DMS153 (cell line): ENCODE measurements at regions not wholly inside any gene's neighbourhood (a gene's known extent, or its start where the extent isn't known, plus 50 kb on each side); places are given as distances from the start of the nearest gene placed in this dataset.

Source experiments
- DNase-seq: peaks from one replicate; lab custom pipeline; 2025; lab: John Stamatoyannopoulos, UW

DNA sequence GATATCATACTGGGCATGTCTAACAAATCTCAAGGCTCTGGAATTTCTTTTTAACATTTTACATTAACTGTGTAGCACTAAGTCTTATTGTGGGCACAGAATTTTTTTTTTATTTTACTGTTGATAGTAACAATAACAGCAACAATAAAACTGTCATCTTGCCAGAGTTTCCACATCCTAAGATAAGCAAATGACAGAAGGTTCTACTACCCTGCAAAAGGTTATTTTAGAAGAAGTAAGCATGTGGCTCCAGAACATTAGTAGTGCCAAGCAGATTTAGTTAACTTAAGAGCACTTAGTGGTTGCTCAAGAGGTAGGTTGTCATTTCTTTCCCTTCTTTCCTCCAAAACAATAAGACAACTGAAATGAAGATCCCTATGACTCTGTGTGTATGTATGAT lies 743.0 kb upstream of the CBLB start:
- no peak for DNase-seq

- no peak for DNase-seq
These were observed 747.7 kb upstream of the CBLB start for GRCh38 chr3:106616556-106616955.

DNA sequence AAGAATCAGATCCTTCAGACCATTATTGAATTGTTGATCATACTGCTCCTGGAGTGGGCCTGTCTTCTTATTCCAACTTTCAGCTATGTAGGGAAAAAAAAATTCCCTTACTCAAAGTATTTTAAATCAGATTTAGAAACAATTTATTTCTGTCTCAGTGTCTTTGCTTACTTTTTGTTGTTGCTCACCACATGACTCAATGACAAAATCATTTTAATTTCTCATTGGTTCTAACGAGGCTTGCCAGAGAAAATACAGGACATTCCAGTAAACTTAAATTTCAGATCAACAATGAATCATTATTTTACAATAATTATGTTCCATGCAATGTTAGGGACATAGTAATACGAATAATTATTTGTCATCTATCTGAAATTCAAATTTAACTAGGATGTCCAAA lies 748.5 kb upstream of the CBLB start:
- no peak for DNase-seq

GRCh38 chr3:106620646-106621045 lies 751.8 kb upstream of the CBLB start:
- DNase-seq, result no peak

- no peak for DNase-seq
These were observed 753.1 kb upstream of the CCDC54 start for GRCh38 chr3:106624154-106624553.

DNA sequence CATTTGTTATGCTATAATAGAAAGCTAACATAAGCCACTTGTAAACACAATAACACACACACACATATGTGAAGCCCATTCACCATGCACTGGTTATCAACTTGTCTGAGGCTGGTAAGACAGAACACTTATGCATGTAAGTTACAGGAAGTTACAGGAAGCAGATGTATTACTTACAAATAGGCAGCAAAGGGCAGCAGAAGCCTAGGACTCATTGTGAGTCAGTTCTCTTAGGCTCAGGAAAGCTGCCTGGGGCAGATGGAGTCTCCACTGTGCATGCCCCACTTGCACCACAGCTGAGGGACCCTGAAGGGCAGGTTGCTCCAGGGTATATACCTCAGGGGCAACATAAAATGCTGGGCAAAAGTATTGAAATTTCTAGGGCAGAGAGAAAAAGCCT lies 748.8 kb upstream of the CCDC54 start:
- peak; percentile 9 for DNase-seq

DNA sequence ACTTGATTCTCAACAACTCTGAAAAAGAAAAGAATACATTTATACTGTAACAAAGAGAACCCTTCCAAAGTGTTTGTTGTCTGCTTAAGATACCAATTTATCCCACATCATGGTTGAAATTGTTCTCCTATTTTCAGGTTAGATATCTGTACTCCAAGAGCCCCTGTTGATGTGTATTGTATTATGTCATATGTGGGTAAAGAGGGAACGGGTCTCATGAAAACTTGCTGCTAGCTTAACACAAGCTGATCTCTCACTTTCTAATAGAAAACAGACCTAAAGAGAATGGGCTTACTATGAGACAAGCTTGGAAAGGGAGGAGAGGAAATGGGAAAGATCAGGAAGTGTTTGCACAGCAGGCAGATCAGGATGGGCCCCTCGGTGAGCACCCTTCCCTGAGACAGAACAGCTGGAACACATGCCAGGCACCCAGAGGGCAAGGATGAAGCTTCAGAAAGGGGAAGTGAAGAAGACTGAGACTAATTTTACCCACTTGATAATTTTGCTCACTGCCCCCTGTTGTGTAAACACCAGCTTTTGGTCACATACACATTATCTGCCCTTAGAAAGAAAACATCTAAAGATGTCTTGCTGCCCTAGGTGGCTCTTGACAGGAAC lies 747.9 kb upstream of the CCDC54 start:
- no peak for DNase-seq

GRCh38 chr3:106631373-106632108 lies 745.7 kb upstream of the CCDC54 start:
- DNase-seq, result no peak

GRCh38 chr3:106635271-106635670 lies 742.0 kb upstream of the CCDC54 start:
- no peak for DNase-seq

- DNase-seq, result no peak
These were observed 741.4 kb upstream of the CCDC54 start for GRCh38 chr3:106635826-106636225.

DNA sequence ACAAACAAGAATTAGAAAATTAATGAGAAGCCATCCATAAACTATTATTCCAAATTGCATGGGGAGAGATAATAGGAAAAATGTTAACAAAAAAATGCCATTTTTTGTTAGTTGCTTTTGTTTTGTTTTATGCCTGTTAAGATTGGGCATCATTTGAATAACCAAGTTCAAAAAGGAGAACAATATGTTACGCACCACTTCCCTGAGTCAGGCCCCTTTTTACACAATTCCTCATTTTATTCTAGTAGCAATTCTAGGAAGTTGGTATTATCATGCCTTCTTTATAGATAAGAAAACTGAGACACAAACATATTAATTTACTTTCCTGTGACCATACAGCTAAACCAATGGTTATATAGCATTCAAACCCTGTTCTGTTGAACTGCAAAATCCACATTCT lies 736.9 kb upstream of the CCDC54 start:
- no peak for DNase-seq

DNA sequence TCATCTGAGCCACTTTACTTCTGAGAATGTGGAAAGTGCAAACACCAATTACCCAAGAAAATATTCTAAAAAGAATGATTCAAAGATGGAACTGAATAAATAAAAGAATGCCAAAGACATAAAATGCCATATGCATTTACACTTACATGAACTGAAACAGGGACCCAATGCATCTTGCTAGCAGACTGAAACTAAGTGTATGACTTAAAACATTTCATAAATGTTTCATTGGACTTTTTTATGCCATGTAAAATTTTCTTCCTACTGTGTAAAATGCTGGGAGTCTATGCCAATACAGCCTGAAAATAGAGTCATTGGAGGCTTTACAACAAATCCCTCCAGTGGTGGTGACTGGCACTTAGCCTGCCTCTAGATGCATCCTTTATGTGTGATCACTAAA lies 735.1 kb upstream of the CCDC54 start:
- DNase-seq, result no peak

- no peak for DNase-seq
These were observed 733.5 kb upstream of the CCDC54 start for GRCh38 chr3:106643684-106644161.

DNA sequence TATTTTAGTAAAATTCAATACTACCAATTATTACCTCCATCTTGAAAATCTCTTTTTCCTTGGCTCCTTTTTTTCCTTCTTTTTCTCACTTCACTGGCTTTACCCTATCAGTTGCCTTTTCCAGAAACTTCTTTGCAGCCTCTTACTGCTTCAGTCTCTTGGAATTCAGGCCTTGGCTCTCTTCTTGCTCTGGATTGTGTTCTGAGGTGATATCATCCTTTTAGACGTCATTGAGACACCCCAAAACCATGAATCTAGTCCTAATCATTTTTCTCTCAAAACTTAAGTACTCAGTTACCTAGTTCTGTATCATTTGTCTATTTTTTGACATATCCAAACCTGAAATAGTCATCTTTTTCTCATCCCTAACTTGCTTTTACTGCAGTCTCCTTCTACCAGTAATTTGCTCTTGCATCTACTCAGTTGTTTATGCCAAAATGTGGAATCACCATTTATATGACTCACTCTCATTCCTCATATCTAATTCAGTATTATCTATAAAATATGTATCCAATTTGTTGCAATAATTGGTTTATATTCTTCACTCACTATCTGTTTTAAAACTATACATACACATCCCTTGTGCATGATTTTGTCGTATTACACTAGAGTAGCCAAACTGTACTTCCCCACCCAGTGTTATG lies 703.2 kb upstream of the CCDC54 start:
- no peak for DNase-seq

- no peak for DNase-seq
These were observed 701.8 kb upstream of the CCDC54 start for GRCh38 chr3:106675451-106675850.

DNA sequence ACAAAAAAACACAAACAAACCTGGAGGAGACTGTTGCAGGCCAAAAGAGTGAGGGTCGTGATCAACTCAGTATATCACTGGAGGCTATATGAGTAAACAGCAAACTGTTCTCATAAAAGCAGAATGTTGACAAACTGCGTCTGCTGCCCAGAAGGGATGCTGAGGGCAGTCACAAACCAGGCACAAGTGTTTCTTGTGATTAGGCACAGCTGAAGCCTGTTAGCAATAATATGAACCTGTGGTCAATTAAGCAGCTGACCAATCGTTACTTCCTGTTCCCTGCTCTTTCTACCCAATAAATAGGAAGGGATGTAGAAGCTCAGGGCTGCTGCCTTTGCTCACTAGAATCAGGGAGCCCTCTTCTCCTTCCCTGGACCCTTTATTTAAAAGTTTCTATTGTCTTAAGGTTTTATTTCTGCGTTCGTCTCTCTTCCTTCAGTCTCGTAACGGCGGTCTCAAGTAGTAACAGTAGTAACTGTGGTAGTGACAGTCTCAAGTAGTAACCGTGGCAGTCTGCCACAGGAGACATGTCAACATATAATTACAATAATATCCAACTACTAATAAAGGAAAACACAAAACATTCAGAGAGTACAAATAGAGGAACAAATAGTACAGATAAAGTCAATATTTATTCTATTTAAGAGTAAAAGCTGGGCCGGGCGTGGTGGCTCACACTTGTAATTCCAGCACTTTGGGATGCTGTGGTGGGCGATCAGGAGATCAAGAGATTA lies 698.4 kb upstream of the CCDC54 start:
- DNase-seq, result no peak

GRCh38 chr3:106683953-106684620 lies 693.2 kb upstream of the CCDC54 start:
- no peak for DNase-seq

DNA sequence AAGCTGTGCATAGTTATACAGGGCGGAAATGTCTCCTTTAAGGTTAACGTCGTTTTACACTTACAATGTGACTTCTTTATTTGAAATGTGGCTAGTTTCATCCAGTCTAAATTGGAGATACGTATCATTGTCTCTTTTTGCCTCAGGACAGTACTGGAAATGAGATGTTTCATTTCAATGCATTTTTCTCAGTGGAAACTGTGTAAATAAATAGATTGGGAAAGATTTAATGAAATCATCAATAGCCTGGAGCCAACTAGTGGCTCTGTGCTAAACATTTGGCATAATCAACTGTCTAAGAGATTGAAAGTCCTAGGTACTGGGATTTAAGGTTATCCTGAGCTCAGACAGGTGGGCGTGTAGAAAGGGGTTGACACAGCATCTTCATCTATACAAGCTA lies 691.5 kb upstream of the CCDC54 start:
- no peak for DNase-seq

DNA sequence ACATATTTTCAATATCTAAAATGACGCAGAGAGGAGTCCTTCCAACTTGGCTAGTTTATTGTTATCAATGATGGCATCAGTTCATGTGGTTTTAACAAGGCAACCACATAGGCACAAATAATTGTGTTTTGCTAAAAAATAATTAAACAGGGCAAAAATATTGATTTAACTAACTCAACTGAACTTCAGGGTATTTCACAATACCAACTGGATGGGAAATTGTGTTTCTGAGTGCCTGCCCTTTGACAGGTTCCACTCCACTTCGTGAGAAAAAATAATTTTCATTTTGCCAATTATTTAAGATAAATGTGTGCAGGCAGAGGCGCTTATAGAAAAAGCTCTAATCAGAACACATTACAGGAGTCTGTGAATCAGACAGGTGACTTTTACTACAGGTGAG lies 689.3 kb upstream of the CCDC54 start:
- no peak for DNase-seq

GRCh38 chr3:106688464-106688863 lies 688.8 kb upstream of the CCDC54 start:
- no peak for DNase-seq

GRCh38 chr3:106691476-106691875 lies 685.8 kb upstream of the CCDC54 start:
- no peak for DNase-seq

- no peak for DNase-seq
These were observed 684.6 kb upstream of the CCDC54 start for GRCh38 chr3:106692624-106693023.
